GM12873 (cell line): ENCODE measurements at regions not wholly inside any gene's neighbourhood (a gene's known extent, or its start where the extent isn't known, plus 50 kb on each side); places are given as distances from the start of the nearest gene placed in this dataset.

ENCODE experiments used
- CTCF ChIP-seq: IDR thresholded peaks from 2 replicates; pipeline ENCODE4 v1.5.1; 2012; ENCODE audit warnings: low read depth, mild to moderate bottlenecking, moderate library complexity, low read length, control low read depth; ENCODE audit not compliant: insufficient read depth; ENCODE audit errors: missing control alignments

- TF ChIP-seq CTCF: no peak
Observed at GRCh38 chr2:187009483-187010239, 160.7 kb upstream of the ZSWIM2 start.

GRCh38 chr2:187008111-187008510, 159.1 kb upstream of the ZSWIM2 start:
- no peak for TF ChIP-seq CTCF

GRCh38 chr2:187003611-187004010, 154.6 kb upstream of the ZSWIM2 start:
- no peak for TF ChIP-seq CTCF

- TF ChIP-seq CTCF: no peak
Observed at GRCh38 chr2:187003038-187003554, 154.1 kb upstream of the ZSWIM2 start.

- no peak for TF ChIP-seq CTCF
Observed at GRCh38 chr2:187002242-187002641, 153.3 kb upstream of the ZSWIM2 start.

- TF ChIP-seq CTCF: no peak
Observed at GRCh38 chr2:187001248-187001647, 152.3 kb upstream of the ZSWIM2 start.

GRCh38 chr2:186995092-186995491, 146.1 kb upstream of the ZSWIM2 start:
- TF ChIP-seq CTCF: no peak
